ENCODE measurements at regions not wholly inside any gene's neighbourhood (a gene's known extent, or its start where the extent isn't known, plus 50 kb on each side); places are given as distances from the start of the nearest gene placed in this dataset.

- no peak overlapping the region for H3K4me3 ChIP-seq (ENCODE audit: low read depth, low read length)
- DNase-seq (ENCODE audit: low read depth) = no peak
- TF ChIP-seq CTCF (IDR thresholded peaks at IDR 0.05; ENCODE audit: low read depth, low read length, missing control alignments) = no peak
- in situ Hi-C loops (cut with HindIII; ENCODE audit: low sequenced_read_pairs) = no loop called here
These were observed 622.1 kb downstream of the PSAT1 start for GRCh38 chr9:78918976-78919375.

- no peak overlapping the region for H3K4me3 ChIP-seq (ENCODE audit: low read depth, low read length)
- in situ Hi-C loops (cut with HindIII; ENCODE audit: low sequenced_read_pairs) = no loop called here
- no peak for TF ChIP-seq CTCF (IDR thresholded peaks at IDR 0.05; ENCODE audit: low read depth, low read length, missing control alignments)
- no peak for DNase-seq (ENCODE audit: low read depth)
These were observed 622.8 kb downstream of the PSAT1 start for GRCh38 chr9:78919701-78920100.

GRCh38 chr9:78921341-78921740, 624.4 kb downstream of the PSAT1 start:
- TF ChIP-seq CTCF (IDR thresholded peaks at IDR 0.05; ENCODE audit: low read depth, low read length, missing control alignments) = no peak
- in situ Hi-C loops (cut with HindIII; ENCODE audit: low sequenced_read_pairs) = no loop called here
- H3K4me3 ChIP-seq (ENCODE audit: low read depth, low read length) = no peak overlapping the region
- DNase-seq (ENCODE audit: low read depth) = no peak

- no peak for DNase-seq (ENCODE audit: low read depth)
- no peak overlapping the region for H3K4me3 ChIP-seq (ENCODE audit: low read depth, low read length)
- TF ChIP-seq CTCF (IDR thresholded peaks at IDR 0.05; ENCODE audit: low read depth, low read length, missing control alignments) = no peak
- in situ Hi-C loops (cut with HindIII; ENCODE audit: low sequenced_read_pairs) = no loop called here
These were observed 627.2 kb downstream of the PSAT1 start for GRCh38 chr9:78923966-78924659.

GRCh38 chr9:78927099-78927940, 630.4 kb downstream of the PSAT1 start:
- DNase-seq (ENCODE audit: low read depth) = no peak
- no peak overlapping the region for H3K4me3 ChIP-seq (ENCODE audit: low read depth, low read length)
- TF ChIP-seq CTCF (IDR thresholded peaks at IDR 0.05; ENCODE audit: low read depth, low read length, missing control alignments) = no peak
- in situ Hi-C loops (cut with HindIII; ENCODE audit: low sequenced_read_pairs) = no loop called here

GRCh38 chr9:78928625-78929405, 631.9 kb downstream of the PSAT1 start:
- no peak for DNase-seq (ENCODE audit: low read depth)
- TF ChIP-seq CTCF (IDR thresholded peaks at IDR 0.05; ENCODE audit: low read depth, low read length, missing control alignments) = no peak
- in situ Hi-C loops (cut with HindIII; ENCODE audit: low sequenced_read_pairs) = no loop called here
- H3K4me3 ChIP-seq (ENCODE audit: low read depth, low read length) = no peak overlapping the region
